HUES6 (cell line): ENCODE measurements at regions not wholly inside any gene's neighbourhood (a gene's known extent, or its start where the extent isn't known, plus 50 kb on each side); places are given as distances from the start of the nearest gene placed in this dataset.

Experiments used
- H3K27ac ChIP-seq: 2 replicates; pipeline ENCODE4 v1.7.0; 2013; ENCODE audit warnings: low read depth, mild to moderate bottlenecking, low read length, inconsistent platforms
- H3K27me3 ChIP-seq: 2 replicates; pipeline ENCODE4 v1.6.1; 2013; ENCODE audit warnings: low read length; ENCODE audit not compliant: control insufficient read depth, insufficient read depth
- H3K36me3 ChIP-seq: 2 replicates; pipeline ENCODE4 v1.6.1; 2013; ENCODE audit warnings: low read length; ENCODE audit not compliant: control insufficient read depth, insufficient read depth
- H3K4me1 ChIP-seq: 2 replicates; pipeline ENCODE4 v1.6.1; 2013; ENCODE audit warnings: low read length; ENCODE audit not compliant: control insufficient read depth, insufficient read depth
- H3K4me3 ChIP-seq: 2 replicates; pipeline ENCODE4 v1.5.1; 2013; ENCODE audit warnings: low read depth, low read length
- H3K9ac ChIP-seq: one replicate; pipeline ENCODE4 v1.6.1; 2013; ENCODE audit warnings: mild to moderate bottlenecking, low read length
- H3K9me3 ChIP-seq: 2 replicates; pipeline ENCODE4 v1.6.1; 2013; ENCODE audit warnings: low read depth, low read length; ENCODE audit not compliant: control insufficient read depth, insufficient read depth

GRCh38 chr12:46930101-46930500, 104.3 kb upstream of the SLC38A4 start:
- H3K27ac ChIP-seq, result no peak overlapping the region
- H3K4me3 ChIP-seq, result no peak overlapping the region
- no peaks in the 10 kb centered on the region for H3K27me3 ChIP-seq
- no peaks in the 10 kb centered on the region for H3K4me1 ChIP-seq
- no peaks in the 10 kb centered on the region for H3K36me3 ChIP-seq
- H3K9ac ChIP-seq, result no peak overlapping the region
- no peaks in the 10 kb centered on the region; the same call in 1 of the 2 replicates for H3K9me3 ChIP-seq

GRCh38 chr12:46933947-46934346, 108.2 kb upstream of the SLC38A4 start:
- H3K27me3 ChIP-seq, result no peaks in the 10 kb centered on the region
- H3K4me3 ChIP-seq, result no peak overlapping the region
- H3K9ac ChIP-seq, result no peak overlapping the region
- no peaks in the 10 kb centered on the region for H3K36me3 ChIP-seq
- no peaks in the 10 kb centered on the region for H3K4me1 ChIP-seq
- no peaks in the 10 kb centered on the region; the same call in 1 of the 2 replicates for H3K9me3 ChIP-seq
- H3K27ac ChIP-seq, result no peak overlapping the region

GRCh38 chr12:46934374-46935111, 108.7 kb upstream of the SLC38A4 start:
- H3K27ac ChIP-seq, result no peak overlapping the region
- no peaks in the 10 kb centered on the region for H3K36me3 ChIP-seq
- no peak overlapping the region for H3K4me3 ChIP-seq
- H3K9ac ChIP-seq, result no peak overlapping the region
- no peaks in the 10 kb centered on the region for H3K27me3 ChIP-seq
- no peaks in the 10 kb centered on the region; the same call in 1 of the 2 replicates for H3K9me3 ChIP-seq
- H3K4me1 ChIP-seq, result no peaks in the 10 kb centered on the region

- Histone ChIP-seq H3K27ac (no peak overlapping the region), H3K9me3 (no peaks in the 10 kb centered on the region; the same call in 1 of the 2 replicates), H3K27me3 (no peaks in the 10 kb centered on the region), H3K4me1 (no peaks in the 10 kb centered on the region), H3K36me3 (no peaks in the 10 kb centered on the region), H3K4me3 (no peak overlapping the region), H3K9ac (no peak overlapping the region)
These were observed 109.6 kb upstream of the SLC38A4 start for GRCh38 chr12:46935271-46935847.

GRCh38 chr12:46936042-46936441, 110.2 kb upstream of the SLC38A4 start:
- no peaks in the 10 kb centered on the region for H3K36me3 ChIP-seq
- H3K4me3 ChIP-seq, result no peak overlapping the region
- H3K4me1 ChIP-seq, result no peaks in the 10 kb centered on the region
- H3K9me3 ChIP-seq, result no peaks in the 10 kb centered on the region; the same call in 1 of the 2 replicates
- H3K9ac ChIP-seq, result no peak overlapping the region
- H3K27me3 ChIP-seq, result no peaks in the 10 kb centered on the region
- no peak overlapping the region for H3K27ac ChIP-seq

- Histone ChIP-seq H3K9ac (no peak overlapping the region), H3K4me1 (no peaks in the 10 kb centered on the region), H3K36me3 (no peaks in the 10 kb centered on the region), H3K27me3 (no peaks in the 10 kb centered on the region), H3K9me3 (no peaks in the 10 kb centered on the region), H3K4me3 (no peak overlapping the region), H3K27ac (no peak overlapping the region)
These were observed 112.4 kb upstream of the SLC38A4 start for GRCh38 chr12:46938071-46938678.

- no peaks in the 10 kb centered on the region for H3K36me3 ChIP-seq
- no peaks in the 10 kb centered on the region for H3K4me1 ChIP-seq
- H3K27me3 ChIP-seq, result no peaks in the 10 kb centered on the region
- H3K27ac ChIP-seq, result no peak overlapping the region
- no peaks in the 10 kb centered on the region for H3K9me3 ChIP-seq
- H3K4me3 ChIP-seq, result no peak overlapping the region
- H3K9ac ChIP-seq, result no peak overlapping the region
These were observed 116.2 kb upstream of the SLC38A4 start for GRCh38 chr12:46941981-46942380.

- Histone ChIP-seq H3K36me3 (no peaks in the 10 kb centered on the region), H3K9ac (no peak overlapping the region), H3K27me3 (no peaks in the 10 kb centered on the region), H3K4me3 (no peak overlapping the region), H3K4me1 (no peaks in the 10 kb centered on the region), H3K9me3 (no peaks in the 10 kb centered on the region), H3K27ac (no peak overlapping the region)
These were observed 116.8 kb upstream of the SLC38A4 start for GRCh38 chr12:46942579-46942978.

GRCh38 chr12:46944088-46944487, 118.3 kb upstream of the SLC38A4 start:
- no peak overlapping the region for H3K4me3 ChIP-seq

GRCh38 chr12:46944771-46945170, 119.0 kb upstream of the SLC38A4 start:
- H3K9me3 ChIP-seq, result no peaks in the 10 kb centered on the region
- no peaks in the 10 kb centered on the region for H3K27me3 ChIP-seq
- H3K27ac ChIP-seq, result no peak overlapping the region
- H3K36me3 ChIP-seq, result no peaks in the 10 kb centered on the region
- no peak overlapping the region for H3K9ac ChIP-seq
- H3K4me3 ChIP-seq, result no peak overlapping the region
- H3K4me1 ChIP-seq, result no peaks in the 10 kb centered on the region

More at GRCh38 chr12:46944088-46944487, 118.3 kb upstream of the SLC38A4 start:
- no peaks in the 10 kb centered on the region for H3K36me3 ChIP-seq
- H3K27ac ChIP-seq, result no peak overlapping the region
- no peaks in the 10 kb centered on the region for H3K9me3 ChIP-seq
- H3K27me3 ChIP-seq, result no peaks in the 10 kb centered on the region
- no peak overlapping the region for H3K9ac ChIP-seq
- no peaks in the 10 kb centered on the region for H3K4me1 ChIP-seq

- no peak overlapping the region for H3K4me3 ChIP-seq
- H3K27me3 ChIP-seq, result no peaks in the 10 kb centered on the region
- H3K4me1 ChIP-seq, result no peaks in the 10 kb centered on the region
- no peaks in the 10 kb centered on the region for H3K36me3 ChIP-seq
- no peak overlapping the region for H3K27ac ChIP-seq
- no peak overlapping the region for H3K9ac ChIP-seq
- H3K9me3 ChIP-seq, result no peaks in the 10 kb centered on the region
These were observed 119.8 kb upstream of the SLC38A4 start for GRCh38 chr12:46945591-46945990.
